ENCODE measurements at regions not wholly inside any gene's neighbourhood (a gene's known extent, or its start where the extent isn't known, plus 50 kb on each side); places are given as distances from the start of the nearest gene placed in this dataset.

GRCh38 chr3:188088948-188089685, 64.8 kb upstream of the LPP start:
- TF ChIP-seq POLR2A (IDR thresholded peaks at IDR 0.05) (no peak), CTCF (IDR thresholded peaks at IDR 0.05) (no peak)
- Histone ChIP-seq H3K4me1 (no peaks in the 10 kb centered on the region), H3K36me3 (ENCODE audit: low read depth, missing control alignments) (no peaks in the 10 kb centered on the region), H3K4me3 (no peak overlapping the region), H3K27ac (no peak overlapping the region), H3K27me3 (no peaks in the 10 kb centered on the region), H3K9me3 (no peaks in the 10 kb centered on the region)
- no peak for DNase-seq
- intact Hi-C loops (cut with DNase I; ENCODE audit: low total_unique reads): no loop called here
- 88 to 90% methylated on average over 4 of the region's 4 CpGs for WGBS, 2 donors

GRCh38 chr3:188090620-188091309, 63.2 kb upstream of the LPP start:
- Histone ChIP-seq H3K4me3 (no peak overlapping the region), H3K9me3 (no peaks in the 10 kb centered on the region), H3K4me1 (no peaks in the 10 kb centered on the region), H3K27ac (no peak overlapping the region), H3K36me3 (ENCODE audit: low read depth, missing control alignments) (no peaks in the 10 kb centered on the region), H3K27me3 (no peaks in the 10 kb centered on the region)
- intact Hi-C loops (cut with DNase I; ENCODE audit: low total_unique reads): no loop called here
- no peak for TF ChIP-seq POLR2A (IDR thresholded peaks at IDR 0.05)
- no peak for TF ChIP-seq CTCF (IDR thresholded peaks at IDR 0.05)
- no peak for DNase-seq
- 92 to 96% methylated on average over 10 of the region's 10 CpGs for WGBS, 2 donors

GRCh38 chr3:188091746-188092145, 62.2 kb upstream of the LPP start:
- H3K4me3 ChIP-seq: no peak overlapping the region
- no peaks in the 10 kb centered on the region for H3K9me3 ChIP-seq
- no peaks in the 10 kb centered on the region for H3K27me3 ChIP-seq
- H3K36me3 ChIP-seq (ENCODE audit: low read depth, missing control alignments): no peaks in the 10 kb centered on the region
- TF ChIP-seq POLR2A (IDR thresholded peaks at IDR 0.05): no peak
- TF ChIP-seq CTCF (IDR thresholded peaks at IDR 0.05): no peak
- H3K4me1 ChIP-seq: no peaks in the 10 kb centered on the region
- no peak for DNase-seq
- intact Hi-C loops (cut with DNase I; ENCODE audit: low total_unique reads): no loop called here
- WGBS, 2 donors: 95 to 98% methylated on average over 2 of the region's 2 CpGs
- no peak overlapping the region for H3K27ac ChIP-seq

GRCh38 chr3:188092648-188093047, 61.3 kb upstream of the LPP start:
- Histone ChIP-seq H3K9me3 (no peaks in the 10 kb centered on the region), H3K4me3 (no peak overlapping the region), H3K27me3 (no peaks in the 10 kb centered on the region), H3K27ac (no peak overlapping the region), H3K4me1 (peaks cover 5% of the 10 kb centered on the region), H3K36me3 (ENCODE audit: low read depth, missing control alignments) (no peaks in the 10 kb centered on the region)
- TF ChIP-seq POLR2A (IDR thresholded peaks at IDR 0.05): no peak
- TF ChIP-seq CTCF (IDR thresholded peaks at IDR 0.05): no peak
- intact Hi-C loops (cut with DNase I; ENCODE audit: low total_unique reads): no loop called here
- 70 to 97% methylated on average over 6 of the region's 6 CpGs for WGBS, 2 donors
- no peak for DNase-seq
